ENCODE measurements at regions not wholly inside any gene's neighbourhood (a gene's known extent, or its start where the extent isn't known, plus 50 kb on each side); places are given as distances from the start of the nearest gene placed in this dataset.

DNA sequence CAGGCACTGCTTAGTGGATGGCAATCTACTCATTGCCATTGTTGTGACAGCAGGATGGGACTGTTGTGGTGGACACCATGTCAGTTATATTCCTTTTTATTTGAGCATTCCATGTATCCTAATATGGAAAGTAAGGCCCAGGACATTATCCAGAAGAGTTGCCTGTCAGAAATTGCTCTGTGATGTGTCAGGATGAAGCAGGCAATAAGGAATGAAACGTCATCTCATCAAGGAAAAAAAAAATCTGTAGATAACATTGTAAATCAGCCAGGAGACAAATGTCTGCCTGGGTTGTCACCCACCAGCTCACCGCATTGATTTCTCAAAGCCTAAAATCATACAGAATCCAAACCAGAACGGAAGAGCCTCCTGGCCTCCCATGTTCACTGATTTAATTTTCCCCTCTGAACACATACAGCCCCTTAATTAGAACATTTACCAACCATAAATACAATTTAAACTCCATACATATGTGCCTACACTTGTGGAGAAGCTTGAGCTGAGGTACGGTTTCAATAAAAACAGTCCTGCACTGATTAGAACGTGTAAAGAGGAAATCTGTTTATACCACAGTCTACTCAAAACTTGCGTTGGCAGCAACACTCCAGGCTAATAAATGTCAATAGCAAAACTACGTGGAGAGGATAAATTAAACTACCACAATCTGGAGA lies 73.9 kb downstream of the FOXD1 start:
- no peak for DNase-seq (ENCODE audit: low read depth in 2 of 2)

DNA sequence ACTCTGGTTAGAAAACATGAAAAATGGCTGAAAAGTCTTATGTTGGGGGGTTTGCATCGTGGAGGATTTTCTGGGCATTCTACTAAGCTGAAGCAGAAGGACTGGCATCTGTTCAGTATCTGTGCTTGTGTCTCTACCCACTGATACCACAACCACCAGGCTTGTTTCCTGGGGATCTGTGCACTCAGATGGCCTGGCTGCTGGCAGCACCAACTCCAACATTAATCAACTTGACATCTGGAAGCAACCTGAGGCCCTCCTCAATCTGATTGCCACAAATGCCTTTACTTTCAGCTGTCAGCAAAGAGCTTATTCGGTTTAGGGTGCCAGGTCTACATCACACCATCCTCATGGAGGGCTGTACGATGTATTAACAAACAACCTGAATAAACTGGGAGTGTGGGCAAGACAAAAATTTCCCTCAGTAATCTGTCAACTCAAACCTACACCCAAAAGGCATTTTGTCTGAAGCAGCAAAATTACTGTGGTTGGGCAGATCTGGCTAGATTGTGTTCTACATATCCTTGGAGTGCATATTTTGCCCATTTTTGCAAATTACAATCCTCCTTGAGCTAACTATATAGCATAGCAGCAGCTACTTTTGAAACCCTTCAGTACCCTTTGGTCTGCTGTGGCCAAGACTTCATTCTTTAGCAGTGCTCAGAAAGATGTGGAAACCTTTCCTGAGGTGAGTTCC lies 74.6 kb downstream of the FOXD1 start:
- no peak for DNase-seq (ENCODE audit: low read depth in 2 of 2)

GRCh38 chr5:73370640-73371583 lies 77.7 kb downstream of the FOXD1 start:
- no peak for DNase-seq (ENCODE audit: low read depth in 2 of 2)

DNA sequence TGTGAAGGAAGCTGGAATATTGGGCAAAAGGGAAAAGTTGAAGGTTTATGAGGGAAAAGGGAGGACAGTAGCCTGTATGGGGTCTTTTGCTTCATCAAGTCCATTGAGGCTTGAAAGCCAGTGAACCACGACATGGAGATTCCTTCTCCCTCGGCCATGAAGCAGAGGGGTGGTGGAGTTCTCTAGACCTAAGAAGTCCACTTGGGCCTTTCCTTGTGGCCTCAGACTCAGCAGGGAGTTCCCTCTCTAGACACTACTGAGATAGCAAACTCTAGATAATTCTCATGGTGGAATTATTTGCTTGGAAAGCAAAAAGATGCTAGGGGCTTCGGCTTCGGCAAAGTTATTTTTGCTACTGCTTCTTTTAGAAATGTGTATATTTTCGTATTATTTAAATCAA lies 78.5 kb downstream of the FOXD1 start:
- no peak for DNase-seq (ENCODE audit: low read depth in 2 of 2)

- no peak for DNase-seq (ENCODE audit: low read depth in 2 of 2)
Observed at GRCh38 chr5:73369278-73369677, 79.3 kb downstream of the FOXD1 start.

GRCh38 chr5:73367650-73368049 lies 80.9 kb downstream of the FOXD1 start:
- DNase-seq (ENCODE audit: low read depth in 2 of 2): no peak

DNA sequence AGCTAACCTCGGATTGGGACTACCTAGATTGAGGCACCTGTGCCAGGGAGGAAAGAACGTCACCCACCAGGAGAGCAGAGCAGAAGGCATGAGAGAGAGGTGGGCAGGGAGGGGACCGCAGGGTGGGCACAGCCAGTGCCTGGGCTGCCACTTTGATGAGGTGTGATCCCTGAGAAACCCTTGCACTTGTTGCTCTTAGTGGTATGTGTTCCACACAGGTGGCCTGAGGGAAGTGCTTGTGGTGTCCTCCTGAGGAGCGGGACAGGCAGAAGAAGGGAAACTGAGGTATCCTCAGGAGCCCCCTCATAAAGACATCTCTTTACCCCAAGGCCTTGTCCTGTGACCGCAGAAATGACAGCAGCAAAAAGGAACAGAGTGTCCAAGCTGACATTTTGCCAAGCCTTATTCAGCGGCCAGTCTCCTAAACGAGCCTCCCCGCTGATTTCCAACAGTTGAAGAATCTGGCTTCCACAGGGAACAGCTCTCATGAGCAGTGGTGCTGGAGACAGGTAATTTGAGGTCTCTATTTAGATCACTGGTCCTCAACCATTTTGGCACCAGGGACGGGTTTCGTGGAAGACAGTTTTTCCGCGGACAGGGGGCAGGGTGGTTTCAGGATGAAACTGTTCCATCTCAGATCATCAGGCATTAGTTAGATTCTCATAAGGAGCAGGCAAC lies 82.4 kb downstream of the FOXD1 start:
- DNase-seq (ENCODE audit: low read depth in 2 of 2): no peak

DNA sequence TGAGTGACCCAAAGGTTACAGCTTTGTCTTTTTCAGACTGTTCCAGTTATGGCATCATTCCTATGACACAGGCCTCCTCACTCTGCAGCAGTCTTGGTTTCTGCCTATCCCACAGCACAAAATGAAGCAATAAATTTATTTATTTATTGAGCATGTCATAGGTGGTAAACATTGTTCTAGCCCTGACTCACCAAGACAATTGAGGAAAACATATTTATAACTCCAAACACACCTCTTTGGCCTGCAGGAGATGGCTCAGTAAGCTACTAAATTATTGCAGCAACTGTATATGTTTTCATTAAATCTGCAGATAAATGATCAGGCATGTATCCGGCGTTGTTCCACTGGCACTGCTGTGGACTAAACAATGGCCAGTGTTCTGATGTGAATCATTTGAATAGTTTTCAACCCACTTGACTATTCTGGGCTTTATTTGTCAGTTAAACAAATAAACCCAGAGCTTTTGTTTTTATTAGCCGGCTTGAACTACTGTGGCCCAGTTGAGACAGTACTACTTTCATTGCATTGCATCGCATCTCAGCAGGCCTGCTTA lies 83.2 kb downstream of the FOXD1 start:
- no peak for DNase-seq (ENCODE audit: low read depth in 2 of 2)

DNA sequence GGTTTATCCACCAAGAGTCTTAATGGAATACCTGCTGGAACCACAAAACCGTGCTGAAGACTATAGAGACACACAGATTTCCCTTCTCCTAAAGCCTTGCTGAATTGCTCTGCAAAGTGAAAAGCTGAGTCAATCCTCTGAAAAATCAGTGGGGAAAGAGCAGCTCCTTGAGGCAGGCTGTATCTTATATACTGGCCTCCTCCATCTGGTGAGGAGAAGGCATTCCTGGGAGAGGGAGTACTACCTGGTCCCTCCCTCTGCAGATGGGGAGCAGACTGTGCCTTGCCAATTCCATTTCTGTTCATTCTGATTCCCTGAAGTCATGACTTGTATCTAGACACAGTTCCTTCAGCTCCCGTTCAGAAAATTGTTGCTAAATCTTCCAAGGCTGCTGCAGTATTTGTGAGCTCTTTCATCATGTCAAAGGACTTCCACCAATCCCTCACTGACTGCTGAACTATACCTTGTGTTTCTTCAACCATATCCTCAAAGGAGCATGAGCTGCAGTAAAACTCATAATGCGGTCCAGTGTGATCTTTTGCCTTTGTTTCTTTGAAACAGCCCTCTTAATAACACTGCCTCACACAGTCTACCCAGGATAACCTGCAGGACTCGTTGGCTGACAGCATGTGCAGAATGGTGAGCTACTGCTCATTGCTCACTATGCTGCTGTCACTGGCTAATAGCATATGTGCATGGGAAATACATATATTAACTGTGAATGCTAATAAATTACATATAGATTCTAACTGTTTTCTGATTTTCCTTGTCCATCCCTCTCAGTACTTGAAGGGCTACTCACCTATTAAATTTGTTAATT lies 84.5 kb downstream of the FOXD1 start:
- no peak for DNase-seq (ENCODE audit: low read depth in 2 of 2)

- DNase-seq (ENCODE audit: low read depth in 2 of 2): no peak
Observed at GRCh38 chr5:73359395-73359794, 89.2 kb downstream of the FOXD1 start.

GRCh38 chr5:73358366-73358765 lies 90.2 kb downstream of the FOXD1 start:
- DNase-seq (ENCODE audit: low read depth in 2 of 2): no peak

- DNase-seq (ENCODE audit: low read depth in 2 of 2): no peak
Observed at GRCh38 chr5:73357576-73357975, 91.0 kb downstream of the FOXD1 start.

GRCh38 chr5:73355108-73355507 lies 93.5 kb downstream of the FOXD1 start:
- DNase-seq (ENCODE audit: low read depth in 2 of 2): no peak

- no peak for DNase-seq (ENCODE audit: low read depth in 2 of 2)
Observed at GRCh38 chr5:73354406-73354805, 94.2 kb downstream of the FOXD1 start.

DNA sequence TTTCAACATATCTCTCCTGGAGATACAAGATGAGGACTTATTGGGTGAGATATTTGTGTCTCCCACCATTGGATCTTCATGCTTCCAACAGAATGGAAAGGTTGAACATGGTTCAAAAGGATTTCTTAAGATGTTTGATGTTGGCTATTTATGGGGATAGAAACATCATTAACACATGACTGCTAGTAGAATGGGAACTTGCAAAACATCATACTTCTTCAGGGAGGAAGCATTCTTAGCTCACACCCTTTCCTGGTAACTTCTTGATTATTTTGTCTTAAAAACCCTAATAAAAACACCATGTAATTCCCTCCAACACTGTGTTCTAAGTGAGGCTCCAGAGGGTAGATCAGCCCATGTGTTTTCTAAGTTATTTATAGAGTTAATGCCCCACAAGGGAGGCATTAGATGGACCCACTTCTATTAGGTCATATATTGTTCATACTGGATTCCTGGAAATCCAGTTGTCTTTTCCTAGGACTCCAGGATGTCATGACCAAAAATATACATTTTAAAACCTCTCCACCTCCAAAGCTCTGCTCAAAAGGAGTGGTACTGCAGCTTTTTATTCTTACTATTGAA lies 95.8 kb downstream of the FOXD1 start:
- DNase-seq (ENCODE audit: low read depth in 2 of 2): no peak

DNA sequence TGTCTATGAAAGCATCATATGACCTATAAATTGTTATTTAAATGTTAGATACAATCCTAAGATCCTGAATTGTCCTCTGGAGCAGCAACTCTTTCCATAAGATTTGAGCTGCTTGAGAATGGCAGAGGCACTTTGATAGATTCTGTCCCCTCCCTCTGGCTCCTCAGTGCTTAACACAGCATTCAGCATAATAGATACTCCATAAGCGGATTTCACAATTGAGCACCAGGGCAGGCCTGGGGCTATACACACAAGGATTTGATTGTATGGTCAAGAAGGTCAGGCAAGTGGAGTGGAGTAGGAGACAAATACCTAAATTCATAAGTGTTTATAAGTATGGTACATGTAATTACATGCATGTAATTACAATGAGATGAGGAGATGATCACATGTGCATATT lies 96.3 kb downstream of the FOXD1 start:
- DNase-seq (ENCODE audit: low read depth in 2 of 2): no peak

DNA sequence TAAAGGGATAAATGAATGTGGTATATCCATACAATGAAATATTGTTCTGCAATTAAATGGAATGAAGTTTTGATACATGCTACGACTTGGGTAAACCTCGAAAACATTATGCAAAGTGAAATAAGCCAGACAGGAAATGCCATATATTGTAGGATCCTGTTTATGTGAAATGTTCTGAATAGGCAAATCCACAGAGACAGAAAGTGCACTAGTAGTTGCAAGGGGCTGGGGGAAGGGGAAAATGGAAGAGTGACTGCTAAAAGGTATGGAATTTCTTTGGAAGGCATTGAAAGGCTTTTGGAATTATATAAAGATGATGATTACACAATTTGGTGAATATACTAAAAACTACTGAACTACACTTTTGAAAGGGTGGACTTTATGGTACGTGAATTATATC lies 97.0 kb downstream of the FOXD1 start:
- DNase-seq (ENCODE audit: low read depth in 2 of 2): no peak

DNA sequence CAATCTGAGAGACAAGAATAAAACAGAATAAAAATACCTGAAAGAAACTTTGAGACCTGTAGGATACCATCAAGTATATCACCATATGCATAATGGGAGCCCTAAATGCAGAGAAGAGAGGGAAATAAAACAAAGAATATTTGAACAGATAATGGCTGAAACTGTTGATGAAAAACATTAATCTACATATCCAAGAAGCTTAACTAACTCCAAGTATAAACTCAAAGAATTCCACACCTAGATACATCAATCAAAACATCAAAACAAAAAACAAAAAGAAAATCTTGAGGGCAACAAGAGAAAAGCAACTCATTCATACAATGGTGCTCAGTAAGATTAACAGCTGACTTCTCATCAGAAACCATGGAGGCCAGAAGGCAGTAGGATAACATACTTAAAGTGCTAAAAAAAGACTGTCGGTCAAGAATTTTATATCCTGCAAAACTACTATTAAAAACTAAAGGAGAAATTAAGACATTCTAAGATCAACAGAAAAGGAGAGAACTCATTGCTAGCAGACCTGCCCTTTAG lies 101.6 kb downstream of the FOXD1 start:
- DNase-seq (ENCODE audit: low read depth in 2 of 2): no peak

GRCh38 chr5:73344835-73345234 lies 103.7 kb downstream of the FOXD1 start:
- no peak for DNase-seq (ENCODE audit: low read depth in 2 of 2)

GRCh38 chr5:73339711-73340110 lies 108.9 kb downstream of the FOXD1 start:
- no peak for DNase-seq (ENCODE audit: low read depth in 2 of 2)

Measured in stimulated activated CD4-positive, alpha-beta T cell treated with anti-CD3 and anti-CD28 coated beads, Interleukin-15, amount 100 ng/mL, for 48 hours (primary cell).